ENCODE measurements at regions not wholly inside any gene's neighbourhood (a gene's known extent, or its start where the extent isn't known, plus 50 kb on each side); places are given as distances from the start of the nearest gene placed in this dataset.

GRCh38 chr5:112065781-112066180 lies 308.8 kb upstream of the NREP start:
- H2AFZ ChIP-seq (ENCODE audit: low read length): no peak overlapping the region
- H3K9me2 ChIP-seq (replicated peaks; ENCODE audit: insufficient read depth, low read length): no peaks in the 10 kb centered on the region
- H3K27me3 ChIP-seq (replicated peaks; ENCODE audit: insufficient read depth, low read length): no peaks in the 10 kb centered on the region
- H3F3A ChIP-seq (ENCODE audit: insufficient read depth, low read length): no peaks in the 10 kb centered on the region
- no peaks in the 10 kb centered on the region for H4K20me1 ChIP-seq (ENCODE audit: insufficient read depth, low read length)
- no peak overlapping the region for H3K4me2 ChIP-seq (ENCODE audit: low read depth, low read length)
- TF ChIP-seq EZH2 (optimal IDR thresholded peaks at IDR 0.05; ENCODE audit: low read depth, low read length): no peak
- TF ChIP-seq, protein P1, sequence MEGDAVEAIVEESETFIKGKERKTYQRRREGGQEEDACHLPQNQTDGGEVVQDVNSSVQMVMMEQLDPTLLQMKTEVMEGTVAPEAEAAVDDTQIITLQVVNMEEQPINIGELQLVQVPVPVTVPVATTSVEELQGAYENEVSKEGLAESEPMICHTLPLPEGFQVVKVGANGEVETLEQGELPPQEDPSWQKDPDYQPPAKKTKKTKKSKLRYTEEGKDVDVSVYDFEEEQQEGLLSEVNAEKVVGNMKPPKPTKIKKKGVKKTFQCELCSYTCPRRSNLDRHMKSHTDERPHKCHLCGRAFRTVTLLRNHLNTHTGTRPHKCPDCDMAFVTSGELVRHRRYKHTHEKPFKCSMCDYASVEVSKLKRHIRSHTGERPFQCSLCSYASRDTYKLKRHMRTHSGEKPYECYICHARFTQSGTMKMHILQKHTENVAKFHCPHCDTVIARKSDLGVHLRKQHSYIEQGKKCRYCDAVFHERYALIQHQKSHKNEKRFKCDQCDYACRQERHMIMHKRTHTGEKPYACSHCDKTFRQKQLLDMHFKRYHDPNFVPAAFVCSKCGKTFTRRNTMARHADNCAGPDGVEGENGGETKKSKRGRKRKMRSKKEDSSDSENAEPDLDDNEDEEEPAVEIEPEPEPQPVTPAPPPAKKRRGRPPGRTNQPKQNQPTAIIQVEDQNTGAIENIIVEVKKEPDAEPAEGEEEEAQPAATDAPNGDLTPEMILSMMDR (IDR thresholded peaks at IDR 0.05; ENCODE audit: low read length): no peak
- TF ChIP-seq EZH2phosphoT487 (IDR thresholded peaks at IDR 0.05; ENCODE audit: low read length): no peak
- H3K79me2 ChIP-seq (ENCODE audit: low read length): no peaks in the 10 kb centered on the region
- H3K9me3 ChIP-seq (replicated peaks; ENCODE audit: insufficient read depth, low read length): no peaks in the 10 kb centered on the region
- no peaks in the 10 kb centered on the region for H3K36me3 ChIP-seq (replicated peaks; ENCODE audit: insufficient read depth, low read length)
- no peak overlapping the region for H3K27ac ChIP-seq (ENCODE audit: low read length)
- no peaks in the 10 kb centered on the region for H3K4me1 ChIP-seq (ENCODE audit: low read length)
- no peak overlapping the region for H3K4me3 ChIP-seq (ENCODE audit: low read length)
- no peak for DNase-seq
- H3K9ac ChIP-seq (ENCODE audit: low read length): no peak overlapping the region

DNA sequence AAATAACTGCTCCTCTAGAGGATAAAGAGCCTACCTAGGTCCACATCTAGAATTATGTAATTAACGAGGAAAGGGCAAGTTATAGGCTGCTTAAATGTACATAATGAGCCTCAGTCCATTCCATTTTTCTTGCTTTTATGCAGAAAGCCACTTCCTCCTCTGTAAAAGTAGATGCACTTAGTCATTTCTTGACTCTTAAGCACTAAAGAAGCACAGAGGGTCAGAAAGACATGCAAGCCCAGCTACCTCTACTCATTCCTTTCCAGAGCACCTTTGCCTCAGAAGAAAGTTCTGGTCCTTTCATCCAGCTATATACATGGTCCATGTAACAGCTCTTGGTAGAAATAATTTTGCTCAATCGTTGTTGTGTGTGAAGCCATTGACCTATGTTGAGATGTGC lies 308.0 kb upstream of the NREP start:
- Histone ChIP-seq H3K4me1 (ENCODE audit: low read length) (no peaks in the 10 kb centered on the region), H4K20me1 (ENCODE audit: insufficient read depth, low read length) (no peaks in the 10 kb centered on the region), H3F3A (ENCODE audit: insufficient read depth, low read length) (no peaks in the 10 kb centered on the region), H3K4me2 (ENCODE audit: low read depth, low read length) (no peak overlapping the region), H2AFZ (ENCODE audit: low read length) (no peak overlapping the region), H3K79me2 (ENCODE audit: low read length) (no peaks in the 10 kb centered on the region), H3K9me3 (replicated peaks; ENCODE audit: insufficient read depth, low read length) (no peaks in the 10 kb centered on the region), H3K36me3 (replicated peaks; ENCODE audit: insufficient read depth, low read length) (no peaks in the 10 kb centered on the region), H3K9me2 (replicated peaks; ENCODE audit: insufficient read depth, low read length) (no peaks in the 10 kb centered on the region), H3K9ac (ENCODE audit: low read length) (no peak overlapping the region), H3K4me3 (ENCODE audit: low read length) (no peak overlapping the region), H3K27me3 (replicated peaks; ENCODE audit: insufficient read depth, low read length) (no peaks in the 10 kb centered on the region), H3K27ac (ENCODE audit: low read length) (no peak overlapping the region)
- TF ChIP-seq, protein P1 (IDR thresholded peaks at IDR 0.05; ENCODE audit: low read length): no peak
- no peak for TF ChIP-seq EZH2phosphoT487 (IDR thresholded peaks at IDR 0.05; ENCODE audit: low read length)
- TF ChIP-seq EZH2 (optimal IDR thresholded peaks at IDR 0.05; ENCODE audit: low read depth, low read length): no peak
- DNase-seq: no peak

DNA sequence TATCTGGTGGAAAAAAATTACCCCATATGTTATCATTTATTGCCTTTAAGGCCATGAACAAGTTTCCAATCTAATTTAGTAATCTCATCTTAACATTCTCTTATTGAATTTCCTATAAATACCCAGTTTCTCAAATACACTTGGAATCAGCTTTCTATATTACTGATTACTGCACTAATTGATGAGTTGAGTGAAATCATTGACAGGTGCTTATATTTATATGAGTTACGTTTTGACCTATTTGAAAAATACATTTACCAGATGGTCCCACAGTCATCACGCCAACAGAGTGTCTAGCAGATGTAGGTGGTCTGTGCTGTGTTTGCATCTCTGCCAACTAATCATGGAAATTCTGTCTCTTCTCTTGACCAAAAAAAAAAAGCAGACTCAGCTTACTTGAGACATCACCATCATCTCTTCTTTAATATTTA lies 307.3 kb upstream of the NREP start:
- Histone ChIP-seq H3K36me3 (replicated peaks; ENCODE audit: insufficient read depth, low read length) (no peaks in the 10 kb centered on the region), H4K20me1 (ENCODE audit: insufficient read depth, low read length) (no peaks in the 10 kb centered on the region), H3K9me3 (replicated peaks; ENCODE audit: insufficient read depth, low read length) (no peaks in the 10 kb centered on the region), H3K4me2 (ENCODE audit: low read depth, low read length) (no peak overlapping the region), H3K9ac (ENCODE audit: low read length) (no peak overlapping the region), H3K4me1 (ENCODE audit: low read length) (no peaks in the 10 kb centered on the region), H3K27me3 (replicated peaks; ENCODE audit: insufficient read depth, low read length) (no peaks in the 10 kb centered on the region), H3K27ac (ENCODE audit: low read length) (no peak overlapping the region), H3K9me2 (replicated peaks; ENCODE audit: insufficient read depth, low read length) (no peaks in the 10 kb centered on the region), H3K4me3 (ENCODE audit: low read length) (no peak overlapping the region), H2AFZ (ENCODE audit: low read length) (no peak overlapping the region), H3K79me2 (ENCODE audit: low read length) (no peaks in the 10 kb centered on the region), H3F3A (ENCODE audit: insufficient read depth, low read length) (no peaks in the 10 kb centered on the region)
- no peak for DNase-seq
- TF ChIP-seq EZH2 (optimal IDR thresholded peaks at IDR 0.05; ENCODE audit: low read depth, low read length) (no peak), EZH2phosphoT487 (IDR thresholded peaks at IDR 0.05; ENCODE audit: low read length) (no peak)
- TF ChIP-seq, protein P1 (IDR thresholded peaks at IDR 0.05; ENCODE audit: low read length): no peak

Measured in MM.1S (cell line).